ENCODE measurements at regions not wholly inside any gene's neighbourhood (a gene's known extent, or its start where the extent isn't known, plus 50 kb on each side); places are given as distances from the start of the nearest gene placed in this dataset.

DNA sequence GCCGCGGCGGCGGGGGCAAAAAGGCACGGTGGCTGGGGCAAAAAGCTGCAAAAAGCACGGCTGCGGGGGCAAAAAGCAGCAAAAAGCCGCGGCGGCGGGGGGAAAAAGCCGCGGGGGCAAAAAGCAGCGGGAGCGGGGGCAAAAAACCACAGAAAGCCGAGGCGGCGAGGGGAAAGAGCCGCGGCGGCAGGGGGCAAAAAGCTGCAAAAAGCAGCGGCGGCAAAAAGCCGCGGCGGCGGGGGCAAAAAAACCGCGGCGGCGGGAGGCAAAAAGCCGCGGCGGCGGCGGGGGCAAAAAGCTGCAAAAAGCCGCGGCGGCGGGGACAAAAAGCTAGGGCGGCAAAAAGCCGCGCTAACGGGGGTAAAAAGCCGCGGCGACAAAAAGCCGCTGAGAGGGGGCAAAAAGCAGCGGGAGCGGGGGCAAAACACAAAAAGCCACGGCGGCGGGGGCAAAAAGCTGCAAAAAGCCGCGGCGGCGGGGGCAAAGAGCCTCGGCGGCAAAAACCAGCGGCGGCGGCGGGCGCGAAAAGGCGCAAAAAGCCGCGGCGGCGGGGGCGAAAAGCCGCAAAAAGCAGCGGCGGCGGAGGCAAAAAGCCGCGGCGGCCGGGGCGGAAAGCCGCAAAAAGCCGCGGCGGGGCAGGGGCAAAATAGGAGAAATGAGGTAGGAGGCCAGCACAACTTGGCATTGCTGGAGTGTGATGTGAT is 123.4 kb downstream of the ANKRD30BL start:
- WGBS (ENCODE audit: extremely low coverage, insufficient coverage, insufficient read length): no CpG with 5 or more reads among the region's 84 CpGs
- Histone ChIP-seq H3K79me1 (ENCODE audit: low read length) (no peaks in the 10 kb centered on the region), H3K18ac (ENCODE audit: low read length) (no peak overlapping the region), H3K14ac (ENCODE audit: low read length) (no peak overlapping the region), H2BK120ac (ENCODE audit: insufficient read depth, low read length, poor library complexity) (no peak overlapping the region), H4K8ac (ENCODE audit: low read depth, low read length) (no peak overlapping the region), H3K4me1 (ENCODE audit: control insufficient read depth in 1 of 2, insufficient read depth in 2 of 2, low read length in 2 of 2) (no peaks in the 10 kb centered on the region), H2AK5ac (ENCODE audit: low read length) (no peak overlapping the region), H4K12ac (ENCODE audit: low read depth, low read length) (no peak overlapping the region), H3K9ac (ENCODE audit: low read length) (no peak overlapping the region), H4K91ac (ENCODE audit: low read depth, low read length) (no peak overlapping the region), H2BK5ac (ENCODE audit: low read depth, low read length, poor library complexity) (no peak overlapping the region), H3K9me3 (ENCODE audit: insufficient read depth, low read depth, low read length) (no peaks in the 10 kb centered on the region), H3K4ac (ENCODE audit: low read depth, low read length) (no peak overlapping the region), H3K23ac (ENCODE audit: low read length) (no peak overlapping the region), H2BK12ac (ENCODE audit: low read length) (no peak overlapping the region), H2AFZ (ENCODE audit: insufficient read depth, low read length, poor library complexity) (no peak overlapping the region), H3K27me3 (ENCODE audit: insufficient read depth, low read length) (peaks cover 16% of the 10 kb centered on the region), H3K4me2 (ENCODE audit: low read length) (peak overlapping the region; percentile 89), H3K4me3 (ENCODE audit: low read depth, low read length) (peak overlapping the region; percentile 52), H3K27ac (ENCODE audit: low read depth, low read length) (no peak overlapping the region), H3K79me2 (ENCODE audit: control insufficient read depth, insufficient read depth, low read length, poor library complexity) (no peaks in the 10 kb centered on the region), H3K36me3 (ENCODE audit: control insufficient read depth in 1 of 2, insufficient read depth in 2 of 2, low read length in 2 of 2) (no peaks in the 10 kb centered on the region)
- DNase-seq: no peak

DNA sequence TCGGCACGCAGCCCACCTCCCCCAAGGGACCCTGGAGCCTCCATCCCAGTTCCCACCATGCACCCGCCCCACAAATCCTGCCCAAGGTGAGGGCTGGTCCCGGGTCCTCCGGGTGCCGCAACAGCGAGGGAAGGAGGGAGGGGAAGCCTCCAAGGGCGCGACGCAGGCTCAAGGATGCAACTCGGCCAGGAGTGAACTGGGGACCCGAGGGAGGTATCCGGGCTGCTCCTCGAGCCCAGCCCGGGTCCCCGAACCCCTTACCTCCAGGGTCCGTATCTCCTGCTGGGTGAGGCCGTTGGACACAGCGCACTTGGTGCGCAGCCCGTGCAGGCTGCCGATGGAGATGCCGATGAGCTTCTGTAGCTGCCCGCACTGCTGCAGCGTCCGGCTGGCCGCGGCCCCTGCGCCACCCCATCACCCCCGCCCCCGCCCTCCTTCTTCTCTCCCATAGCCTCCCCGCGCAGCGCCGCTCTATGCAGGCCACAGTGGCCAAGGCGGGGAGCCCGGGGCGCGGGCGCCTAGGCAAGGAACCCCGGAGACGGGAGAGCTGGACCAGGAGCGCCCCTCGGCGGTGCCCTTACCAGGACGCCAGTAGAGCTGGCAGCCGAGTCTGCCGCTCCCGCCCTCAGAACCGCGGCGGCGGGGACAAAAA is 124.1 kb downstream of the ANKRD30BL start:
- no peak overlapping the region for H3K23ac ChIP-seq (ENCODE audit: low read length)
- no peak overlapping the region for H4K8ac ChIP-seq (ENCODE audit: low read depth, low read length)
- no peak overlapping the region for H2AFZ ChIP-seq (ENCODE audit: insufficient read depth, low read length, poor library complexity)
- H3K79me2 ChIP-seq (ENCODE audit: control insufficient read depth, insufficient read depth, low read length, poor library complexity): no peaks in the 10 kb centered on the region
- H2BK120ac ChIP-seq (ENCODE audit: insufficient read depth, low read length, poor library complexity): no peak overlapping the region
- whole genome bisulfite sequencing (ENCODE audit: extremely low coverage, insufficient coverage, insufficient read length): no CpG with 5 or more reads among the region's 53 CpGs
- H3K18ac ChIP-seq (ENCODE audit: low read length): no peak overlapping the region
- H3K79me1 ChIP-seq (ENCODE audit: low read length): no peaks in the 10 kb centered on the region
- no peak overlapping the region for H3K14ac ChIP-seq (ENCODE audit: low read length)
- H3K27me3 ChIP-seq (ENCODE audit: insufficient read depth, low read length): peaks cover 16% of the 10 kb centered on the region
- H3K4ac ChIP-seq (ENCODE audit: low read depth, low read length): no peak overlapping the region
- H3K36me3 ChIP-seq (ENCODE audit: control insufficient read depth in 1 of 2, insufficient read depth in 2 of 2, low read length in 2 of 2): no peaks in the 10 kb centered on the region
- DNase-seq: peak in 1 of 2 donors; percentile 7
- H3K27ac ChIP-seq (ENCODE audit: low read depth, low read length): no peak overlapping the region
- no peaks in the 10 kb centered on the region for H3K9me3 ChIP-seq (ENCODE audit: insufficient read depth, low read depth, low read length)
- H4K91ac ChIP-seq (ENCODE audit: low read depth, low read length): no peak overlapping the region
- H2BK5ac ChIP-seq (ENCODE audit: low read depth, low read length, poor library complexity): no peak overlapping the region
- no peak overlapping the region for H2AK5ac ChIP-seq (ENCODE audit: low read length)
- no peak overlapping the region for H2BK12ac ChIP-seq (ENCODE audit: low read length)
- no peak overlapping the region for H3K9ac ChIP-seq (ENCODE audit: low read length)
- peak overlapping the region; percentile 26 for H4K12ac ChIP-seq (ENCODE audit: low read depth, low read length)
- H3K4me2 ChIP-seq (ENCODE audit: low read length): peak overlapping the region; percentile 89
- no peaks in the 10 kb centered on the region for H3K4me1 ChIP-seq (ENCODE audit: control insufficient read depth in 1 of 2, insufficient read depth in 2 of 2, low read length in 2 of 2)
- H3K4me3 ChIP-seq (ENCODE audit: low read depth, low read length): peak overlapping the region; percentile 52

DNA sequence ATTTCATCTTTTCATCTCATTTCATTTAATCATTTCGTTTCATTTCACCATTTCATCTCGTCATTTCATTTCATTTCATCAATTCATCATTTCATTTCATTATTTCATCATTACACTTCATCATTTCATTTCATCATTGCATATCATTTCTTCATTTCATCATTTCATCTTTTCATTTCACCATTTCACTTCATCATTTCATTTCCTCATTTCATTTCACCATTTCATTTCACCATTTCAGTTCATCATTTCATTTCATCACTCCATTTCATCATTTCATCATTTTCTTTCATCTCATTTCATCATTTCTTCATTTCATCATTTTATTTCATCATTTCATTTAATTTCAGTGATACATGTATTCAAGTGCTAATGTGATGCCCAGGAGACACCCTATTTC is 127.1 kb downstream of the ANKRD30BL start:
- Histone ChIP-seq H2BK12ac (ENCODE audit: low read length) (no peak overlapping the region), H3K9me3 (ENCODE audit: insufficient read depth, low read depth, low read length) (no peaks in the 10 kb centered on the region), H3K79me1 (ENCODE audit: low read length) (no peaks in the 10 kb centered on the region), H3K79me2 (ENCODE audit: control insufficient read depth, insufficient read depth, low read length, poor library complexity) (no peaks in the 10 kb centered on the region), H3K4ac (ENCODE audit: low read depth, low read length) (no peak overlapping the region), H4K91ac (ENCODE audit: low read depth, low read length) (no peak overlapping the region), H3K27ac (ENCODE audit: low read depth, low read length) (no peak overlapping the region), H3K4me2 (ENCODE audit: low read length) (no peak overlapping the region), H2AK5ac (ENCODE audit: low read length) (no peak overlapping the region), H3K9ac (ENCODE audit: low read length) (no peak overlapping the region), H4K8ac (ENCODE audit: low read depth, low read length) (no peak overlapping the region), H2BK5ac (ENCODE audit: low read depth, low read length, poor library complexity) (no peak overlapping the region), H2AFZ (ENCODE audit: insufficient read depth, low read length, poor library complexity) (no peak overlapping the region), H3K4me3 (ENCODE audit: low read depth, low read length) (no peak overlapping the region), H4K12ac (ENCODE audit: low read depth, low read length) (no peak overlapping the region), H3K14ac (ENCODE audit: low read length) (no peak overlapping the region), H3K36me3 (ENCODE audit: control insufficient read depth in 1 of 2, insufficient read depth in 2 of 2, low read length in 2 of 2) (no peaks in the 10 kb centered on the region), H2BK120ac (ENCODE audit: insufficient read depth, low read length, poor library complexity) (no peak overlapping the region), H3K4me1 (ENCODE audit: control insufficient read depth in 1 of 2, insufficient read depth in 2 of 2, low read length in 2 of 2) (no peaks in the 10 kb centered on the region), H3K27me3 (ENCODE audit: insufficient read depth, low read length) (peaks cover 16% of the 10 kb centered on the region), H3K23ac (ENCODE audit: low read length) (no peak overlapping the region), H3K18ac (ENCODE audit: low read length) (no peak overlapping the region)
- WGBS (ENCODE audit: extremely low coverage, insufficient coverage, insufficient read length): 100% methylated on average over 2 of the region's 2 CpGs
- no peak for DNase-seq

DNA sequence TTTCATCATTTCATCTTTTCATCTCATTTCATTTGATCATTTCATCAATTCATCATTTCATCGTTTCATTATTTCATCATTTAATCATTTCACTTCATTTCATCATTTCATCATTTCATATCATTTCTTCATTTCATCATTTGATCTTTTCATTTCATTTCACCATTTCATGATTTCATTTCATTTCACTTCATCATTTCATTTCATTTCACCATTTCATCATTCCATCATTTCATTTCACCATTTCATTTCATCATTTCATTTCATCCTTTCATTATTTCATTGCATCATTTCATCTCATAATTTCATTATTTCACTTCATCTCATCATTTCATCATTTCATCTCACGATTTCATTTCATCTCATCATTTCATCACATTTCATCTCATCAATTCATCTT is 127.8 kb downstream of the ANKRD30BL start:
- Histone ChIP-seq H3K27me3 (ENCODE audit: insufficient read depth, low read length) (peaks cover 16% of the 10 kb centered on the region), H2AFZ (ENCODE audit: insufficient read depth, low read length, poor library complexity) (no peak overlapping the region), H3K4ac (ENCODE audit: low read depth, low read length) (no peak overlapping the region), H3K18ac (ENCODE audit: low read length) (no peak overlapping the region), H3K27ac (ENCODE audit: low read depth, low read length) (no peak overlapping the region), H4K91ac (ENCODE audit: low read depth, low read length) (no peak overlapping the region), H3K79me1 (ENCODE audit: low read length) (no peaks in the 10 kb centered on the region), H3K4me3 (ENCODE audit: low read depth, low read length) (no peak overlapping the region), H3K79me2 (ENCODE audit: control insufficient read depth, insufficient read depth, low read length, poor library complexity) (no peaks in the 10 kb centered on the region), H4K8ac (ENCODE audit: low read depth, low read length) (no peak overlapping the region), H3K4me2 (ENCODE audit: low read length) (no peak overlapping the region), H3K36me3 (ENCODE audit: control insufficient read depth in 1 of 2, insufficient read depth in 2 of 2, low read length in 2 of 2) (no peaks in the 10 kb centered on the region), H3K4me1 (ENCODE audit: control insufficient read depth in 1 of 2, insufficient read depth in 2 of 2, low read length in 2 of 2) (no peaks in the 10 kb centered on the region), H2BK12ac (ENCODE audit: low read length) (no peak overlapping the region), H4K12ac (ENCODE audit: low read depth, low read length) (no peak overlapping the region), H2AK5ac (ENCODE audit: low read length) (no peak overlapping the region), H2BK5ac (ENCODE audit: low read depth, low read length, poor library complexity) (no peak overlapping the region), H3K14ac (ENCODE audit: low read length) (no peak overlapping the region), H2BK120ac (ENCODE audit: insufficient read depth, low read length, poor library complexity) (no peak overlapping the region), H3K9me3 (ENCODE audit: insufficient read depth, low read depth, low read length) (no peaks in the 10 kb centered on the region), H3K9ac (ENCODE audit: low read length) (no peak overlapping the region), H3K23ac (ENCODE audit: low read length) (no peak overlapping the region)
- WGBS (ENCODE audit: extremely low coverage, insufficient coverage, insufficient read length): 100% methylated on average over 2 of the region's 2 CpGs
- DNase-seq: no peak

Measured in trophoblast cell (in vitro differentiated cells and primary cell).